IPS-20b (cell line): ENCODE measurements at regions not wholly inside any gene's neighbourhood (a gene's known extent, or its start where the extent isn't known, plus 50 kb on each side); places are given as distances from the start of the nearest gene placed in this dataset.

Source experiments
- H3K27ac ChIP-seq: one replicate; pipeline ENCODE4 v1.5.1; 2013; ENCODE audit warnings: low read length
- H3K27me3 ChIP-seq: 2 replicates; pipeline ENCODE4 v1.6.1; 2013; ENCODE audit warnings: mild to moderate bottlenecking, low read length, inconsistent platforms; ENCODE audit not compliant: insufficient read depth
- H3K36me3 ChIP-seq: 2 replicates; pipeline ENCODE4 v1.6.1; 2013; ENCODE audit warnings: low read depth, mild to moderate bottlenecking, inconsistent platforms, low read length, moderate library complexity; ENCODE audit not compliant: insufficient read depth
- H3K4me1 ChIP-seq: 2 replicates; pipeline ENCODE4 v1.6.1; 2013; ENCODE audit warnings: mild to moderate bottlenecking, control low read depth, inconsistent platforms, low read length, moderate library complexity; ENCODE audit not compliant: insufficient read depth
- H3K4me3 ChIP-seq: 2 replicates; pipeline ENCODE4 v1.5.1; 2013; ENCODE audit warnings: mild to moderate bottlenecking, low read length, inconsistent platforms
- H3K9ac ChIP-seq: 2 replicates; pipeline ENCODE4 v1.6.1; 2013; ENCODE audit warnings: low read depth, mild to moderate bottlenecking, inconsistent platforms, low read length, moderate library complexity
- H3K9me3 ChIP-seq: 2 replicates; pipeline ENCODE4 v1.6.1; 2013; ENCODE audit warnings: mild to moderate bottlenecking, low read depth, low read length, inconsistent platforms; ENCODE audit not compliant: insufficient read depth

GRCh38 chr15:88707771-88708654 lies 69.2 kb downstream of the ISG20 start:
- Histone ChIP-seq H3K4me3 (no peak overlapping the region), H3K27me3 (peaks cover 66% of the 10 kb centered on the region), H3K27ac (no peak overlapping the region), H3K9ac (no peak overlapping the region), H3K4me1 (no peaks in the 10 kb centered on the region), H3K9me3 (no peaks in the 10 kb centered on the region), H3K36me3 (no peaks in the 10 kb centered on the region)

GRCh38 chr15:88708655-88709054 lies 69.8 kb downstream of the ISG20 start:
- no peak overlapping the region for H3K9ac ChIP-seq
- H3K4me3 ChIP-seq: no peak overlapping the region
- H3K27ac ChIP-seq: no peak overlapping the region
- no peaks in the 10 kb centered on the region for H3K4me1 ChIP-seq
- no peaks in the 10 kb centered on the region for H3K9me3 ChIP-seq
- H3K36me3 ChIP-seq: no peaks in the 10 kb centered on the region
- H3K27me3 ChIP-seq: peaks cover 59% of the 10 kb centered on the region

DNA sequence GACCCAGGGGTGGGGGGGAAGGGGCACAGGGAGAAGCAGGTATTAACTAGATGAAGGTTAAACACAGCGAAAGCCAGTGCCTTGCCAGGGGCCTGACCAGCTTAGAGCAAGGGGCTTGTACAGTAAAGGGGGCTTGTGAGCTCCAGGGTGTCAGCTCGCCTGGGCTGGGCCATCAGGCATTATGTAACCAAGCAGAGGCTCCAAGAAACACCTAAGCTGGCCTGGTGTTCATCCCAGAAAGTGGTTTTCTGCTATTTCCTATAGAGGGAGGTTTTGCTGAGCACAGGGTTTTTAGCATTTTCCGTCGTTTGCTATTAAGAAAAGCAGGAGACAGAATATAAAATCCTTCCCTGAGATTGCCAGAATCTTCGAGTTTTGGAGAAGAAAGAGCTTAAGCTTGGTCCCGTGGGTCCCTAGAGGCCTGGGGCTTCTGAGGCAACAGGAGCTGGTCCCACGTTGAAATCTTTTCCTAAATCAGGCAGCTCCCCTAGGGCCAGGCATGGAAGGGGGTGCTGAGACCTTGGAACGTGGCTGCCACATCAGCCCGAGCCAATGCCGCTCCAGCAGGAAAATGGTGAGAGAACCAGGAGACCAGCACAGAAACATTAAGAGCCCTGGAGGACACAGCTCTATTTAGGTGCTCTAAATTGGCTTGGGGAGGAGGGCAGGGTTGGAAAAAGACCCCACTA lies 71.4 kb downstream of the ISG20 start:
- Histone ChIP-seq H3K9me3 (no peaks in the 10 kb centered on the region), H3K27ac (no peak overlapping the region), H3K27me3 (peaks cover 44% of the 10 kb centered on the region), H3K4me1 (no peaks in the 10 kb centered on the region), H3K4me3 (no peak overlapping the region), H3K36me3 (no peaks in the 10 kb centered on the region), H3K9ac (no peak overlapping the region)

DNA sequence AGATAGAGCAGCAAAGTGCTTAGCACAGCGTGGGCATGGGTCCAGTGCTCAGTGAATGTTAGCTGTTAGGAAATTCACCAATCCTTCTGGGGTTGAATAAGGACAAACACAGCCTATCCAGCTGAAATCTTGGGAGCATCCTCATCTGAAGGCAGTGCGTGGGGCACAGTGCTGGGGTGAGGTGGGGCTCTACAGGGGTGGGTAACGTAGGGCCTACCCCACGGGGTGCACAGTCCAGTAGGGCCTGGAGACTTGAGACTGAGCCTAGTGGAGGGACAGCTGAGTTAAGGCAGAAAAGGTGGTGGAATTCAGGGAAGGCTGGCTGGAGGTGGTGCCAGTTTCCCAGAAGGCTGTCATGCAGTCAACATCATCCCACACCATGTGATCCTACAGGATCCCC lies 73.0 kb downstream of the ISG20 start:
- no peak overlapping the region for H3K27ac ChIP-seq

DNA sequence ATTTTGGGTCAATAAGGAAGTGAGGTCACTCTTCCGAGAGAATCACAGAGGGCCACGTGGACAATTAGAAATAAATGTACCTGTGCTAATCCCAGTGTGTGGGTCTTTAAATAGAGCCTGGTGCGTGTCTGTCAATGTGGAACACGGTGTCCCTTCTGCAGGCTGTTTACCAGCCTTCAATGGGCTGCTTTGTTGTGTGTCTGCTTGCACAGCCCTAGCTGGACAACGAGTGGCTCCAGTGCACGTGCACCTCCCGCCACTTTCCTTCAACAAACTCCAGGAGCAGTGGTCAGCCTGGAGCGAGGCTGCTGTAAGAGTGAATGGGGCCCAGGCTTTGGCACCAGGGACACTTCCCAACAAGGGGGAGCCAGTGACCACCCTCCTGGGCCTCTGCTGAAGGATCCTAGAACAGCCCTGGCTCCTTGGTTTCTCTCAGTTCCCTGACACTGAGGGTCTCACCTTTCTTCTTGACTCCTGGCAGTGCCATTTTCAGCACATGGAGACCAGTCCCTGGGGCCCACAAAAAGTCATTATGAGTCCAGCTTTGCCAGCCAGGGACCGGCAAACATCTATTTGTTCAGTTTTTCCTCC lies 76.1 kb downstream of the ISG20 start:
- no peaks in the 10 kb centered on the region for H3K4me1 ChIP-seq
- H3K9me3 ChIP-seq: no peaks in the 10 kb centered on the region
- peaks cover 5% of the 10 kb centered on the region; the same call in 1 of the 2 replicates for H3K27me3 ChIP-seq
- H3K9ac ChIP-seq: no peak overlapping the region
- no peak overlapping the region for H3K4me3 ChIP-seq
- H3K36me3 ChIP-seq: no peaks in the 10 kb centered on the region
- no peak overlapping the region for H3K27ac ChIP-seq

More for the DNA sequence above, 73.0 kb downstream of the ISG20 start:
- no peaks in the 10 kb centered on the region for H3K36me3 ChIP-seq
- peaks cover 30% of the 10 kb centered on the region for H3K27me3 ChIP-seq
- H3K9ac ChIP-seq: no peak overlapping the region
- no peak overlapping the region for H3K4me3 ChIP-seq
- no peaks in the 10 kb centered on the region for H3K9me3 ChIP-seq
- H3K4me1 ChIP-seq: no peaks in the 10 kb centered on the region

GRCh38 chr15:88716543-88717381 lies 77.9 kb downstream of the ISG20 start:
- Histone ChIP-seq H3K27me3 (0 out of 2 replicates have a peak, but pooled peaks cover 2% of the 10 kb centered on the region), H3K4me1 (no peaks in the 10 kb centered on the region), H3K27ac (no peak overlapping the region), H3K9me3 (no peaks in the 10 kb centered on the region), H3K4me3 (no peak overlapping the region), H3K9ac (no peak overlapping the region), H3K36me3 (no peaks in the 10 kb centered on the region)

GRCh38 chr15:88717382-88718031 lies 78.7 kb downstream of the ISG20 start:
- Histone ChIP-seq H3K4me1 (no peaks in the 10 kb centered on the region), H3K4me3 (no peak overlapping the region), H3K9ac (no peak overlapping the region), H3K27me3 (no peaks in the 10 kb centered on the region), H3K27ac (no peak overlapping the region), H3K9me3 (no peaks in the 10 kb centered on the region), H3K36me3 (no peaks in the 10 kb centered on the region)

GRCh38 chr15:88718731-88719130 lies 79.9 kb downstream of the ISG20 start:
- no peak overlapping the region for H3K27ac ChIP-seq
- H3K36me3 ChIP-seq: no peaks in the 10 kb centered on the region
- no peak overlapping the region for H3K9ac ChIP-seq
- no peaks in the 10 kb centered on the region for H3K4me1 ChIP-seq
- H3K27me3 ChIP-seq: no peaks in the 10 kb centered on the region
- no peaks in the 10 kb centered on the region for H3K9me3 ChIP-seq
- H3K4me3 ChIP-seq: no peak overlapping the region

DNA sequence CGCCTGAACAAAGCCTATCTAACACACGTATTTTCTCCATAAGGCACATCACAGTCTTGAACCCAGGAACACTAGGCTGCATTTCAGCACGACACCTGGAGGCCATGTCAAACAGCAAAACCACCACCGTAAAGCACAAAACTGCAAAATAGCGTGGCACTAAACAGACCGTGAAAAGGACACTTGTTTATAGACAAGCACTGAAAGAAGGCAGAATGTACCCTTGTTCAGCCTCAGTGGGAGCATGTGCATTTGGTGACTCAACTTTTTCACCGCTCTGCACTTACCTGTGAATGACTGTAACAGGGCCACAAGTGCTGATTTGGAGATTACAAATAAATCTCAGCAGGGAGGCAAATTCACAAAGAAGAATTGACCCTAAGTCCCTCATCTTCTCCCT lies 80.8 kb downstream of the ISG20 start:
- H3K27me3 ChIP-seq: no peaks in the 10 kb centered on the region
- H3K4me1 ChIP-seq: no peaks in the 10 kb centered on the region
- H3K9me3 ChIP-seq: no peaks in the 10 kb centered on the region
- H3K4me3 ChIP-seq: no peak overlapping the region
- no peak overlapping the region for H3K9ac ChIP-seq
- H3K27ac ChIP-seq: no peak overlapping the region
- H3K36me3 ChIP-seq: no peaks in the 10 kb centered on the region

DNA sequence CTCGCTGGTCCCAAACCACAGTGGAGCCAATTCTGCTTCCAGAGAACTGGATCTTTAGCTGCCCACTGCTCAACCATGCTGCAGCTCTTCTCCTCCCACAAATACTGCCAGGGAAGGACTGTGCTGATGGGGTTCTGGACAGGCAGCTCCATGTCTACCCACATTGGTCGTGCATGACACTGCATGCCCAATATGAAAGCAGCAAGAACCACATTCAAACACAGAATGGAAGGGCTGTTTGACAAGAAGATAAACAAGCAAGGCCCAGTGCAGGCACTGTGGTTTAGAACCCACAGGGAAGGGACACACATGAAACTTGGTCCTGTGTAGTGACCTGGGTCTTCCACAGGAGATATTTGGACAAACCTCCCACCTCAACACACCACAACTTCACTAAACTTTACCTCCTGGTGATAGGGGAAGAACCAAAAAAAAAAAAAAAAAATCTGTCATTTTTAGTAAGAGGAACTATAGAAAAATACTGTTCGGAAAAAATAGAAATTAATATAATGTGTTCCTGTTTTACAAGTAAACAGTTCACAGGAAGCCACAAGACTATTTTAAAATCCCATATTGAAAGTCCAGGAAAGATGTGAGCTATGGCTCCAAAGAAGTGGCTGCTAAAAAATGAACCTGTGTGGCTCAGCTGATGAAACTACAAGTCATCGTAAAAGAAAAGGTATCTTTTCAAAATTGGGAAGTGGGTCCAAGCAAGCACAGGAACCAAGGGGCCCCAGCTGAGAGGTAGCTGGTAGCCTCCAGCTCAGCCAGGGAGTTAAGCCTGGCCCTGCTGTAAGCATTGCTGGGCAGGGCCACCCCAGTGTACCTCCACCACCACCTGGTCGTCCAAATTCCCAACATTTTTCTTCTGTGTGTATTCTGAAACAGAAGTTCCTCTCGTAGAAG lies 77.7 kb upstream of the ACAN start:
- Histone ChIP-seq H3K36me3 (no peaks in the 10 kb centered on the region), H3K9ac (no peak overlapping the region), H3K9me3 (no peaks in the 10 kb centered on the region), H3K27me3 (no peaks in the 10 kb centered on the region; the same call in 1 of the 2 replicates), H3K4me1 (no peaks in the 10 kb centered on the region), H3K4me3 (no peak overlapping the region), H3K27ac (no peak overlapping the region)
